ENCODE measurements at regions not wholly inside any gene's neighbourhood (a gene's known extent, or its start where the extent isn't known, plus 50 kb on each side); places are given as distances from the start of the nearest gene placed in this dataset.

DNA sequence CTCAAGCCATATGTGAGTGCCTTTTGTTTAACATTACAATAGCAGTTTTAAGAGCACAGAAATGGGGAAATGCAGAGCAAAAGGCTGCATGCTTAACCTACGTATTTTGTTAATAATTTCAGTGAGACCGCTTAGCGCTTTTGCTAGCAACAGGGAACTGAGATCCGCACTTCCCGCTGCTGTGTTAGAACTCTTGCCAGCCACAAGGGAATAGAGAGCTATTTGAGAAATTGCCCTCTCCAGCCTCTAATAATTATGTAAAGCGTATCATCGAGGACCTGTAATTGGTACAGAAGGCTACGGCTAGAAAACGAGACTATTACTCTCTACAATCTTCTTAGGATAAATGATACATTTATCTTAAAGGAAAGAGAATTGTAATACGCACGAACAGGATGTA, 205.2 kb upstream of the GRIP1 start (continued):
- TF ChIP-seq, protein P1, sequence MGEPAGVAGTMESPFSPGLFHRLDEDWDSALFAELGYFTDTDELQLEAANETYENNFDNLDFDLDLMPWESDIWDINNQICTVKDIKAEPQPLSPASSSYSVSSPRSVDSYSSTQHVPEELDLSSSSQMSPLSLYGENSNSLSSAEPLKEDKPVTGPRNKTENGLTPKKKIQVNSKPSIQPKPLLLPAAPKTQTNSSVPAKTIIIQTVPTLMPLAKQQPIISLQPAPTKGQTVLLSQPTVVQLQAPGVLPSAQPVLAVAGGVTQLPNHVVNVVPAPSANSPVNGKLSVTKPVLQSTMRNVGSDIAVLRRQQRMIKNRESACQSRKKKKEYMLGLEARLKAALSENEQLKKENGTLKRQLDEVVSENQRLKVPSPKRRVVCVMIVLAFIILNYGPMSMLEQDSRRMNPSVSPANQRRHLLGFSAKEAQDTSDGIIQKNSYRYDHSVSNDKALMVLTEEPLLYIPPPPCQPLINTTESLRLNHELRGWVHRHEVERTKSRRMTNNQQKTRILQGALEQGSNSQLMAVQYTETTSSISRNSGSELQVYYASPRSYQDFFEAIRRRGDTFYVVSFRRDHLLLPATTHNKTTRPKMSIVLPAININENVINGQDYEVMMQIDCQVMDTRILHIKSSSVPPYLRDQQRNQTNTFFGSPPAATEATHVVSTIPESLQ (CRISPR knock-in tag; IDR thresholded peaks at IDR 0.05), result no peak
- TF ChIP-seq ELF4 (CRISPR knock-in tag; IDR thresholded peaks at IDR 0.05; ENCODE audit: low read depth) (no peak), ATF1 (CRISPR knock-in tag; IDR thresholded peaks at IDR 0.05) (no peak), TEAD4 (CRISPR knock-in tag; IDR thresholded peaks at IDR 0.05) (no peak), JAZF1 (CRISPR knock-in tag; IDR thresholded peaks at IDR 0.05) (no peak), ZNF121 (CRISPR knock-in tag; IDR thresholded peaks at IDR 0.05) (no peak)
- TF ChIP-seq, protein P2, sequence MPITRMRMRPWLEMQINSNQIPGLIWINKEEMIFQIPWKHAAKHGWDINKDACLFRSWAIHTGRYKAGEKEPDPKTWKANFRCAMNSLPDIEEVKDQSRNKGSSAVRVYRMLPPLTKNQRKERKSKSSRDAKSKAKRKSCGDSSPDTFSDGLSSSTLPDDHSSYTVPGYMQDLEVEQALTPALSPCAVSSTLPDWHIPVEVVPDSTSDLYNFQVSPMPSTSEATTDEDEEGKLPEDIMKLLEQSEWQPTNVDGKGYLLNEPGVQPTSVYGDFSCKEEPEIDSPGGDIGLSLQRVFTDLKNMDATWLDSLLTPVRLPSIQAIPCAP (CRISPR knock-in tag; IDR thresholded peaks at IDR 0.05), result no peak
- TF ChIP-seq, protein P3, sequence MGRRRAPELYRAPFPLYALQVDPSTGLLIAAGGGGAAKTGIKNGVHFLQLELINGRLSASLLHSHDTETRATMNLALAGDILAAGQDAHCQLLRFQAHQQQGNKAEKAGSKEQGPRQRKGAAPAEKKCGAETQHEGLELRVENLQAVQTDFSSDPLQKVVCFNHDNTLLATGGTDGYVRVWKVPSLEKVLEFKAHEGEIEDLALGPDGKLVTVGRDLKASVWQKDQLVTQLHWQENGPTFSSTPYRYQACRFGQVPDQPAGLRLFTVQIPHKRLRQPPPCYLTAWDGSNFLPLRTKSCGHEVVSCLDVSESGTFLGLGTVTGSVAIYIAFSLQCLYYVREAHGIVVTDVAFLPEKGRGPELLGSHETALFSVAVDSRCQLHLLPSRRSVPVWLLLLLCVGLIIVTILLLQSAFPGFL (CRISPR knock-in tag; IDR thresholded peaks at IDR 0.05; ENCODE audit: borderline replicate concordance), result no peak
- TF ChIP-seq, protein P4, sequence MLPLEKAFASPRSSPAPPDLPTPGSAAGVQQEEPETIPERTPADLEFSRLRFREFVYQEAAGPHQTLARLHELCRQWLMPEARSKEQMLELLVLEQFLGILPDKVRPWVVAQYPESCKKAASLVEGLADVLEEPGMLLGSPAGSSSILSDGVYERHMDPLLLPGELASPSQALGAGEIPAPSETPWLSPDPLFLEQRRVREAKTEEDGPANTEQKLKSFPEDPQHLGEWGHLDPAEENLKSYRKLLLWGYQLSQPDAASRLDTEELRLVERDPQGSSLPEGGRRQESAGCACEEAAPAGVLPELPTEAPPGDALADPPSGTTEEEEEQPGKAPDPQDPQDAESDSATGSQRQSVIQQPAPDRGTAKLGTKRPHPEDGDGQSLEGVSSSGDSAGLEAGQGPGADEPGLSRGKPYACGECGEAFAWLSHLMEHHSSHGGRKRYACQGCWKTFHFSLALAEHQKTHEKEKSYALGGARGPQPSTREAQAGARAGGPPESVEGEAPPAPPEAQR (CRISPR knock-in tag; IDR thresholded peaks at IDR 0.05), result no peak

DNA sequence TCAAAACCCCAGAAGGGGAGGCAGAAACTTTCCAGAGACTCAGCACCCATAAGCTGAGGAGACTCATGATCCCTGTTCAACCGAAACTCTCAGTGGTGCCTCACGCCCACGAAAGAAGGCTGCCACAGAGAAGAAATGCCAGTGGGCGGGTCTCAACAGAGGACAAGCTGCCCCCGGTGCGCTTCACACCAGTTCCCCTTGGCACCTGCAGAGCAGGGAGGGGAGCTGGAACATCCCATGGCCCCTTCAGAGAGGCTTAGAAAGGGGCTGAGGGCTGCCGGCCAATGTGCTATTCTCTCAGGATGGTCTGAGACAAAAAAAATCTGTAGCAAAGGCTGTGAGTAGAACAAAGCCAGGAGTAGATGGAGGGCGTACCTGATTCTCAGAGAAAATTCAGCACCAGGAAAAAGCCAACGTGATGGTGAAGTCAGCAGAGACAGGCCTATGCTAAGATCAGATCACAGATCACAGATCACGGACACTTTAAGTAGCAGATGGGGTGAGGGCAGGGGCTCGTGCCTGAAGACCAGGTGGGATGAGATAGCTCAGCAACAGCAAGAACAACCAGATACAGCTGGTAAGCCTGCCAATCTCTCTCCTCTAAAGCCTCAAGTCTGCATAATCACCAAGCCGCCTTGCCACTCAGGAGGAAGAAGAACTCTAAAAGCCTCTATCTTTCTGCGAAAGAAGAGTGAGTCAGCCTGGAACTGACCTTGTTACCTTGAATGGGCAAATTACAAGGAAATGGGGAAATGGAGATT, 206.4 kb upstream of the GRIP1 start:
- Mint-ChIP-seq H3K27ac (no peak overlapping the region), H3K4me1 (peaks cover 26% of the 10 kb centered on the region), H3K9me3 (no peaks in the 10 kb centered on the region), H3K36me3 (no peaks in the 10 kb centered on the region), H3K4me3 (no peak overlapping the region), H3K27me3 (ENCODE audit: low read depth) (no peaks in the 10 kb centered on the region)
- DNase-seq (ENCODE audit: low spot score), result peak; percentile 17
- ChIA-PET POLR2A (no interaction called here), CTCF (no interaction called here)
- ATAC-seq, result peak; percentile 51
- TF ChIP-seq MXD4 (CRISPR knock-in tag; IDR thresholded peaks at IDR 0.05; ENCODE audit: borderline replicate concordance) (no peak), NR1H2 (CRISPR knock-in tag; IDR thresholded peaks at IDR 0.05) (no peak), ZNF317 (CRISPR knock-in tag; IDR thresholded peaks at IDR 0.05; ENCODE audit: borderline replicate concordance, low read depth) (no peak), HMGA2 (CRISPR knock-in tag; IDR thresholded peaks at IDR 0.05) (no peak), ESRRA (CRISPR knock-in tag; IDR thresholded peaks at IDR 0.05; ENCODE audit: borderline replicate concordance) (no peak), JAZF1 (CRISPR knock-in tag; IDR thresholded peaks at IDR 0.05) (no peak), CREM (CRISPR knock-in tag; IDR thresholded peaks at IDR 0.05) (no peak), FOXK1 (CRISPR knock-in tag; IDR thresholded peaks at IDR 0.05) (no peak), JUN (CRISPR knock-in tag; IDR thresholded peaks at IDR 0.05) (no peak), TEAD4 (CRISPR knock-in tag; IDR thresholded peaks at IDR 0.05) (no peak)
- TF ChIP-seq, protein P5, sequence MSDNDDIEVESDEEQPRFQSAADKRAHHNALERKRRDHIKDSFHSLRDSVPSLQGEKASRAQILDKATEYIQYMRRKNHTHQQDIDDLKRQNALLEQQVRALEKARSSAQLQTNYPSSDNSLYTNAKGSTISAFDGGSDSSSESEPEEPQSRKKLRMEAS (CRISPR knock-in tag; IDR thresholded peaks at IDR 0.05), result no peak
- TF ChIP-seq, protein P6, sequence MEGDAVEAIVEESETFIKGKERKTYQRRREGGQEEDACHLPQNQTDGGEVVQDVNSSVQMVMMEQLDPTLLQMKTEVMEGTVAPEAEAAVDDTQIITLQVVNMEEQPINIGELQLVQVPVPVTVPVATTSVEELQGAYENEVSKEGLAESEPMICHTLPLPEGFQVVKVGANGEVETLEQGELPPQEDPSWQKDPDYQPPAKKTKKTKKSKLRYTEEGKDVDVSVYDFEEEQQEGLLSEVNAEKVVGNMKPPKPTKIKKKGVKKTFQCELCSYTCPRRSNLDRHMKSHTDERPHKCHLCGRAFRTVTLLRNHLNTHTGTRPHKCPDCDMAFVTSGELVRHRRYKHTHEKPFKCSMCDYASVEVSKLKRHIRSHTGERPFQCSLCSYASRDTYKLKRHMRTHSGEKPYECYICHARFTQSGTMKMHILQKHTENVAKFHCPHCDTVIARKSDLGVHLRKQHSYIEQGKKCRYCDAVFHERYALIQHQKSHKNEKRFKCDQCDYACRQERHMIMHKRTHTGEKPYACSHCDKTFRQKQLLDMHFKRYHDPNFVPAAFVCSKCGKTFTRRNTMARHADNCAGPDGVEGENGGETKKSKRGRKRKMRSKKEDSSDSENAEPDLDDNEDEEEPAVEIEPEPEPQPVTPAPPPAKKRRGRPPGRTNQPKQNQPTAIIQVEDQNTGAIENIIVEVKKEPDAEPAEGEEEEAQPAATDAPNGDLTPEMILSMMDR (IDR thresholded peaks at IDR 0.05), result no peak
- TF ChIP-seq, protein P7, sequence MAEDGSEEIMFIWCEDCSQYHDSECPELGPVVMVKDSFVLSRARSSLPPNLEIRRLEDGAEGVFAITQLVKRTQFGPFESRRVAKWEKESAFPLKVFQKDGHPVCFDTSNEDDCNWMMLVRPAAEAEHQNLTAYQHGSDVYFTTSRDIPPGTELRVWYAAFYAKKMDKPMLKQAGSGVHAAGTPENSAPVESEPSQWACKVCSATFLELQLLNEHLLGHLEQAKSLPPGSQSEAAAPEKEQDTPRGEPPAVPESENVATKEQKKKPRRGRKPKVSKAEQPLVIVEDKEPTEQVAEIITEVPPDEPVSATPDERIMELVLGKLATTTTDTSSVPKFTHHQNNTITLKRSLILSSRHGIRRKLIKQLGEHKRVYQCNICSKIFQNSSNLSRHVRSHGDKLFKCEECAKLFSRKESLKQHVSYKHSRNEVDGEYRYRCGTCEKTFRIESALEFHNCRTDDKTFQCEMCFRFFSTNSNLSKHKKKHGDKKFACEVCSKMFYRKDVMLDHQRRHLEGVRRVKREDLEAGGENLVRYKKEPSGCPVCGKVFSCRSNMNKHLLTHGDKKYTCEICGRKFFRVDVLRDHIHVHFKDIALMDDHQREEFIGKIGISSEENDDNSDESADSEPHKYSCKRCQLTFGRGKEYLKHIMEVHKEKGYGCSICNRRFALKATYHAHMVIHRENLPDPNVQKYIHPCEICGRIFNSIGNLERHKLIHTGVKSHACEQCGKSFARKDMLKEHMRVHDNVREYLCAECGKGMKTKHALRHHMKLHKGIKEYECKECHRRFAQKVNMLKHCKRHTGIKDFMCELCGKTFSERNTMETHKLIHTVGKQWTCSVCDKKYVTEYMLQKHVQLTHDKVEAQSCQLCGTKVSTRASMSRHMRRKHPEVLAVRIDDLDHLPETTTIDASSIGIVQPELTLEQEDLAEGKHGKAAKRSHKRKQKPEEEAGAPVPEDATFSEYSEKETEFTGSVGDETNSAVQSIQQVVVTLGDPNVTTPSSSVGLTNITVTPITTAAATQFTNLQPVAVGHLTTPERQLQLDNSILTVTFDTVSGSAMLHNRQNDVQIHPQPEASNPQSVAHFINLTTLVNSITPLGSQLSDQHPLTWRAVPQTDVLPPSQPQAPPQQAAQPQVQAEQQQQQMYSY (CRISPR knock-in tag; IDR thresholded peaks at IDR 0.05), result no peak
- TF ChIP-seq, protein P2 (CRISPR knock-in tag; IDR thresholded peaks at IDR 0.05), result no peak
- TF ChIP-seq, protein P8, sequence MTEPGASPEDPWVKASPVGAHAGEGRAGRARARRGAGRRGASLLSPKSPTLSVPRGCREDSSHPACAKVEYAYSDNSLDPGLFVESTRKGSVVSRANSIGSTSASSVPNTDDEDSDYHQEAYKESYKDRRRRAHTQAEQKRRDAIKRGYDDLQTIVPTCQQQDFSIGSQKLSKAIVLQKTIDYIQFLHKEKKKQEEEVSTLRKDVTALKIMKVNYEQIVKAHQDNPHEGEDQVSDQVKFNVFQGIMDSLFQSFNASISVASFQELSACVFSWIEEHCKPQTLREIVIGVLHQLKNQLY (CRISPR knock-in tag; IDR thresholded peaks at IDR 0.05), result no peak
- TF ChIP-seq, protein P4 (CRISPR knock-in tag; IDR thresholded peaks at IDR 0.05), result no peak
